NT2/D1 (cell line): ENCODE measurements at regions not wholly inside any gene's neighbourhood (a gene's known extent, or its start where the extent isn't known, plus 50 kb on each side); places are given as distances from the start of the nearest gene placed in this dataset.
"Not testable (repeated sequence)": the region's sequence is repeated elsewhere in the genome, so short reads cannot be mapped to it uniquely, and the experiment has no call there.

ENCODE experiments used
- SUZ12 ChIP-seq: IDR thresholded peaks from 2 replicates; pipeline ENCODE4 v1.6.1; 2011; ENCODE audit not compliant: insufficient read length, insufficient read depth; ENCODE audit errors: extremely low read depth
- YY1 ChIP-seq: IDR thresholded peaks from 2 replicates; pipeline ENCODE4 v1.6.1; 2011; ENCODE audit not compliant: insufficient read length, insufficient read depth

DNA sequence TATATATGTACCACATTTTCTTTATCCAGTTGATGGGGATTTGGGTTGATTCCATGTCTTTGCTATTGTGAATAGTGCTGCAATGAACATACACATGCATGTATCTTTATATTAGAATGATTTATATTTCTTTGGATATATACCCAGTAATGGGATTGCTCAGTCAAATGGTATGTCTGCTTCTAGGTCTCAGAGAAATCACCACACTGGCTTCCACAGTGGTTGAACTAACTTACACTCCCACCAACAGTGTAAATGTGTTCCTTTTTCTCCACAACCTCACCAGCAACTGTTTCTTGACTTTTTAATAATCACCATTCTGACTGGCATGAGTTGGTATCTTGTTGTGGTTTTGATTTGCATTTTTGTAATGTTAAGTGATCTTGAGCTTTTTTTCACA, 452.2 kb upstream of the FLRT2 start:
- not testable (repeated sequence) for TF ChIP-seq SUZ12, YY1
